GM18517 (cell line): ENCODE measurements at regions not wholly inside any gene's neighbourhood (a gene's known extent, or its start where the extent isn't known, plus 50 kb on each side); places are given as distances from the start of the nearest gene placed in this dataset.

Experiments used
- ATAC-seq: cut with Tn5 transposase; IDR thresholded peaks from one replicate; pipeline ENCODE4 v1.9.1; 2021; ENCODE audit warnings: mild to moderate bottlenecking, moderate library complexity; ENCODE audit not compliant: unreplicated experiment

GRCh38 chr5:123756318-123756665 is 244.3 kb downstream of the CSNK1G3 start:
- no peak for ATAC-seq

DNA sequence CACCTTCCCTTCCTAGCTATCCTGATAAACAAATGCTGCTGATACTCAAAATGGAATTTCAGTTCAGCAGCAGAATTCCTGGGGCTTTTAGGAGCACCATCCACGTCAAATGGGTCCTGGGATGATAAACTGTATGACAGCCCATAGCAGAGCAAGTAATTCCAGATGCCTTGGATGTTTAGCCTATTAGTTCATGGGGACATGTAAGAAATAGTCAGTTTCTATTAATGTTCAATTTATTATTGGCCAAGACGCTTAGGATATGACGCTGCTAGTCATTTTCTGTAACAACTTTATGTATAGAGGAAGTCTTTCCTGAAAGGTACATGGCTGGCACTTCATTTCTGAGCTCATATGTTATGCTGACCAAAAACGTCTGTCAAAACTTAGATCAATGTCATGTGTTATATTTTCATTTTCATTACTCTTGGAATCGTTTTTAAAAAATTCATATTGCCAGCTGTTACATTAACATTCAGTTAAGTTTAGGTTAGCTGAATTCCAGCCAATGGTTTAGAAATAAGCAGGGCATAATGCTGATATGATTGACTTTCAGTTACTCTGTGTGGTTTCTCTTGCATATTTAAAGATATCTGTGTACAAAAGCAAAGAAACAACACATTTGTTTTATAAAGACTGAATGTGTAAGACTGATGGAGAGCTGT is 243.8 kb downstream of the CSNK1G3 start:
- ATAC-seq = no peak

GRCh38 chr5:123754908-123755307 is 242.9 kb downstream of the CSNK1G3 start:
- no peak for ATAC-seq

DNA sequence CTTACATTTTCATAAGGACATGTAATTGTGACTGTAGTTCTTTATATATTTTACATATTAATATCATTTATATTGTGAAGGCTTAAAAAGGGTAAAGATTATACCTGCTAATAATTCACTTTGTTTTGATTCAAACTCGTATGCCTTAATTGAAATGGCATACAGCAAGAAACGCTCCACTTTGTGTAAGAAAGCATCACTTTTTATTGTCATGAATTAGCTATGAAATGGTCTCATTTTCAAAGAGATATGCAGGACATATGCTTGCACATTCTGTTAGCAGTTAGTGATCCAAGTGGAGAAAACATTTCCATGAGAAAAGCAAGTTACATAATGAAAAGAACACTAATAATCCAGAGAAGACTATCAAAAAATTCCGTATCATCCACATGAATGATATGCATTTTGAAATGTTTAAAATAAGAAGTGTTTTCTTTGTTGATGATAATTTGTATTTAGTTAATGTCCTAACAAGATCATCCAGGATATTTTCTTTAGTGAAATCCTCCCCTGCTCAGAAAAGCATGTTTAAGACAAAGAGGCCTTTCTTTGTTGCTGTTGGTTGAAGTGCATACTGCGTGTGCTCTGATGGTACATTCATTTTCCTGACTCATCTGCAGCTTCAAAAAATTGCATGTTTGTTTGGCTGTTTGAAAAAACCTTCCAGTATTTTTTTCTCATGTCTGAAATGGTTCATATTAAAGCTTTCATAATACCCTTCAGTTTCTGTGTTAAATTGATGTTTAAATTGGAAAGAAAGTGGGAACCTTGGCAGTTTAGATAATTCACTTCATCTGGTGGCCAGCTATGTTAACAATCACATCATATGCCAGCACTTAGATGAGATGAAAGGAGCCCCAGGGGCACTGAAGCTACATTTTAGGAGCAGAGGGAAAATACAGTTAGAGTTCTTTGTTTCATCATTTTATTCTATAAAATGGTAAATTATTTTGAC is 242.2 kb downstream of the CSNK1G3 start:
- no peak for ATAC-seq

GRCh38 chr5:123753180-123753936 is 241.4 kb downstream of the CSNK1G3 start:
- no peak for ATAC-seq

GRCh38 chr5:123752552-123753179 is 240.7 kb downstream of the CSNK1G3 start:
- ATAC-seq = no peak

DNA sequence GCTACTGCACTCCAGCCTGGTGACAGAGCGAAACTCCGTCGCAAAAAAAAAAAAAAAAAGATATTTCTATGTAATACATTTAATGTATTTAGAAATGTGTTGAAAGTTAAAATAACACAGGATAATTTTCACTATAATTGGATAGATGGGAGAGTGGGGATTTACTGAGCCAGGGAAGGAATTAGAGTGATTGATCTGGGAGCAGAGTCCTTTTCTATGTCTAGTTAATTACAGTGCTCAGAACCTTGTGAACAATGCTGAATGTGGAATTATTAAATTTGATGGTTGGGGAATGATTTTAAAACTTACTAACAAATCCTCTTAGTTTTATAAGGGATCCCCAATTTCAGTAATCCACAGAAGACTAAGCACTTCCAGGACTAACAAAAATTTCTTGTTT is 239.7 kb downstream of the CSNK1G3 start:
- ATAC-seq = no peak

GRCh38 chr5:123748239-123748638 is 236.3 kb downstream of the CSNK1G3 start:
- ATAC-seq = no peak

- ATAC-seq = no peak
Measured at GRCh38 chr5:123746683-123747360, 234.8 kb downstream of the CSNK1G3 start.

DNA sequence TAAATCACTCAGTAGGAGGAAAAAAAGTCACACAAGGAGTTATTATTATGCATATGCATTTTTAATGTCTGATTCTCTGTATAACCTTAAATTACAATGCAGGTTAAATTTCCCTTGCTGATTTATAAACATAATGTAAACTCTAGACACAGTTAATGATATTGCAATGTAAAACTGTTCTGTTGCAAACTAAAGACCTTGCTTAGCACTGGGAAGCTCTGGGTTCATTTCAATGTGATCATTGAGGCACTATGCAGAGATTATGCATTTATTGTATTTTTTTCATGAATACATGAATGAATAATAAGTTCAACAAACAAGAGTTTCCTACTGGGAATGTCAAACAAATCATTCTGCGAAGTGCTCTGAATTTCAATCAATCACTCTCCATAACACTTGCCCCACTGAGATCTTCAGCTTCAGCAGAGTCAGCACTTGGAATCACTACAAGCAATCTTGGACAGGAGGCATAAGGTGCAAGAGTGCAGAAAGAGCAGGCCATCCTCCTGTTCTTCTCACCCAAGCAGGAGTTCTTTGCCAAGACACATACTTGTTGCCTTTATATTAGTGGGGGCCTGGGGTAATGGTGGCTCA is 232.1 kb downstream of the CSNK1G3 start:
- ATAC-seq = no peak

GRCh38 chr5:123735384-123735783 is 223.4 kb downstream of the CSNK1G3 start:
- ATAC-seq = no peak

- ATAC-seq = no peak
Measured at GRCh38 chr5:123732257-123732656, 220.3 kb downstream of the CSNK1G3 start.

DNA sequence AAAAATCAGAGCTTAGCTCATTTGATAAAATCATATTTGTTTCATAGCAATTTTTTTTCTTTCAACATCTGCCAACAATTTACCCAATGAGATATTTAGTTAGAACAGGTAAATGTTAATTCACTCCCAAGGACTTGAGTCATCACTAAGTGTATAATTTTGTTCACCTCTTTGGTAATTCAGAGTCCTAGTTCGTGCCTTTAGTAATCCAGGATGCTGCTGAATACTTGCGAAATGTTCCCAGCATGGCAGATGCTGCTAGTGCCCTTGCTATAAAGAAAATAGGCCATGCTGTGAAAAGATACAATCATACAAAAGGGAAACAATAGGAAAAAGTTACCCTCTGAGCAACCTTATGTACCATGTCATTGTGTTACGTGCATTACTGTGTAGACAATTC is 210.5 kb downstream of the CSNK1G3 start:
- ATAC-seq = no peak

DNA sequence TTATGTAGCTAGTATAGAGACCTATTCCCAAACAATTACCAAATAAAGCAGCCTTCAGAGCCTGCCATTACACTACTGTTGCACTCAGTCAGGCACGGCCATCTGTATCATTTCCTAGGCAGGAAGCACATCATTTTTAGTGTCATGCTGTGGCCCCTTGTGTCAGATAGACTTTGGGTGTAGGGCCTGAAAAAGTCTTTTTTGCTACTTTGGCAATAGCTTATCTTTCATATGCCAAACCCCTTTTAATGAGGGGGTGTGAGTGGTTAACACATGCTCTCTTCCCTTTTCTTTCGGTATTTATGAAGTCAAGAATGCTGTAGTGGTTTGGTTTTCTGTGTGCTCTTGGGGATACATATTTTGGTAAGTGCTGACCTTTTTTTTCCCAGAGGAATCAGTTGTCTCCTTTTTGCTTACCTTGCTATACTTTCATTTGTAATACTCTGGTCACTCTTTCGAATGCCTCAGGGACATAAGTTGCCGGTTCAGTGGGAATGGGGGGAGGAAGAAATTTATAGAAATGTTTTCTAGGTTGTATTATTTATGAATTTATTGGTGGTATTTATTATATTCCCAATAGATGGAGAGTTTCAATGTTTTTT is 209.8 kb downstream of the CSNK1G3 start:
- no peak for ATAC-seq

- no peak for ATAC-seq
Measured at GRCh38 chr5:123720955-123721354, 209.0 kb downstream of the CSNK1G3 start.

- ATAC-seq = no peak
Measured at GRCh38 chr5:123720339-123720738, 208.4 kb downstream of the CSNK1G3 start.

DNA sequence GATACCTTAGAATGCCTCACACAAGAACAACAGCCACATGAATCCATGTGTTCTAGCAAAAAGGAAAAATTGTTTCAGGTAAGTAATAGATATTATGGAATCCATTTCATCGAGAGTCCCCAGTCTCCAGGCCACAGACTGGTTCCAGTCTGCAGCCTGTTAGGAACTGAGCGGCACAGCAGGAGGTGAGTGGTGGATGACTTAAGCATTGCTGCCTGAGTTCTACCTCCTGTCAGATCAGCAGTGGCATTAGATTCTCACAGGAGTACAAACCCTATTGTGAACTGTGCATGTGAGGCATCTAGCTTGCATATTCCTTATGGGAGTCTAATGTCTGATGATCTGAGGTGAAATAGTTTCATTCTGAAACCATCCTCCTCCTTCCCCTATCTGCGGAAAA is 207.0 kb downstream of the CSNK1G3 start:
- no peak for ATAC-seq

DNA sequence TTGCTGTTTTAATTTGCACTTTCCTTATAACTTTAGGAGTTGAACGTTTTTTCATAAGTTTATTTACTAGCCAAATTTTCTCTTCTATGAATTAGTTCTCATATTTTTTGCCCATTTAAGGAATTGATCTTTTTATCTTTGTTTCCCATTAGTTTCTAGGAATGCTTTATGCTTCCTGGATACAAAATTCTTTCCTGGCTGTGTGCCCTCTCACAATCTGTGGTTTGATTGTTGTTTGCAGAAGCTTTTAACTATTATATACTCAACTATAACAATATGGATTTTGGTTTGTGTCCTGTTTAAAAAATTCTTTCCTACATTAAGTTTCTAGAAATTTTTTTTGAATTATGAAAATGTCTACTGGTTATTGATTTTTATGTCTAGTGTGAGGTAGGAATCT is 206.3 kb downstream of the CSNK1G3 start:
- no peak for ATAC-seq

DNA sequence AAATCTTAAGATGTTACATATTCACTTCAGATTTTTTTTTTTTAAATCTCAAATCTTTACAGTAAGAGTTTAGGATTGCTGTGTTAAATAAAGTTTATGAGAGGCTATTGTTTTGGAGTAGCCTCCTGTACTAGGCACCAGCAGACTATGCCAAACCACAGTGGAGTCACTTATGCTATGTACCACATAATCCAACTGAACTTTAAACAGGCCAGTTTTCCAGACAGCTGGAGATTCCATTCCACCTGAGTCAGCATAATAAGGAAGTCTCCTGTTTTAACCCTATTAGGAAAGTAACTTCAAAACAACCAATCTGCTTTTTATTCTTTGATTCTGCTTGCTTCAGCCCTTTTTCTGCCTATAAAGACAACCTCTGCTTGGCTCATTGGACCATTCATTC is 205.2 kb downstream of the CSNK1G3 start:
- ATAC-seq = no peak

DNA sequence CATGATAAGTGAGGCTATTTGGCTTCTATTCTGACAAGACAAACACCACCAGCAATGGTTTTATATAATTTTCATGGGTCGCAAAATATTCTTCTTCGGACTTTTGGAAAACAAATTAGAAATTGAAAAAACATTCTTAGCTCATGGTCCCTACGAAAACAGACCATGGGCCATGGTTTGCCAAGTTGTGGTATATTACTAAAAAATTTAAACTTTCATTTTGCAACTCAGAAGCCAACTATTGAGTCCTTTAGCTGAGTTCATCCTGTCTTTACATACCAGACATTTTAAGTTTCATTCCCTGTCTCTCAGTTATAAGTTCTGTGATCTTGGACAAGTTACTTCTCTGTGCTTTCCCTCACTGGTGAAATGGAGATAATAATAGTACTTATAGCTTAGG is 198.1 kb downstream of the CSNK1G3 start:
- ATAC-seq = no peak
